DMS53 treated with DMSO at 0.1 percent for 48 hours (cell line): ENCODE measurements at regions not wholly inside any gene's neighbourhood (a gene's known extent, or its start where the extent isn't known, plus 50 kb on each side); places are given as distances from the start of the nearest gene placed in this dataset.
"Not testable (repeated sequence)": the region's sequence is repeated elsewhere in the genome, so short reads cannot be mapped to it uniquely, and the experiment has no call there.

Source experiments
- DNase-seq: peaks from one replicate; lab custom pipeline; 2025; ENCODE audit not compliant: unreplicated experiment; lab: John Stamatoyannopoulos, UW

DNA sequence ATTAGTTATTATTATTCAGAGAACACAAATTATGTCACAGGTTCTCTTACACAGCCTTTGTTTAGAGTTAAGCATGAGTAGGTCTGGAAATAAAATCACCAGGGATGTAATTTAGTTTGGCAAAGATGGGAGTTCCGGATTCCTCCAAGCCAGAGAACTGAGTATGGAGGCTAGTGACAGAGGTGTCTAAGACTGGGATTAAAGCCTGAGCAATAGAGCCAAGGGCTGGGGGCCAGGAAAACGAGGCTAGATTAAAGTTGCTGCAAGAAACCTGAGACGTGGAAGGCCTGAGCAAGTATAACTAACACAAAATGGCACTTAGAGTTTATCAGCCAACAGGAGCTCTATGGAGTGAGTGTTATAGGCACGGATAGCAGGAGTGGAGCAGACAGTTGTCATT is 381.6 kb downstream of the SRGAP2C start:
- no peak for DNase-seq

GRCh38 chr1:121569428-121569827 is 384.7 kb downstream of the SRGAP2C start:
- DNase-seq, result no peak

- not testable (repeated sequence) for DNase-seq
These were observed 389.2 kb downstream of the SRGAP2C start for GRCh38 chr1:121573881-121574504.

GRCh38 chr1:121574505-121574899 is 389.7 kb downstream of the SRGAP2C start:
- not testable (repeated sequence) for DNase-seq

DNA sequence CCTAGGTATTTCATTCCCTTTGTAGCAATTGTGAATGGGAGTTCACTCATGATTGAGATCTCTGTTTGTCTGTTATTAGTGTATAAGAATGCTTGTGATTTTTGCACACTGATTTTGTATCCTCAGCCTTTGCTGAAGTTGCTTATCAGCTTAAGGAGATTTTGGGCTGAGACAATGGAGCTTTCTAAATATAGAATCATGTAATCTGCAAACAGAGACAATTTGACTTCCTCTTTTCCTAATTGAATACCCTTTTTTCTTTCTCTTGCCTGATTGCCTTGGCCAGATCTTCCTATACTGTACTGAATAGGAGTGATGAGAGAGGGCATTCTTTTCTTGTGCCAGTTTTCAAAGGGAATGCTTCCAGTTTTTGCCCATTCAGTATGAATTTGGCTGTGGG is 398.1 kb downstream of the SRGAP2C start:
- not testable (repeated sequence) for DNase-seq

- DNase-seq, result peak; percentile 3
These were observed 401.8 kb downstream of the SRGAP2C start for GRCh38 chr1:121586369-121587229.

- no peak for DNase-seq
These were observed 402.4 kb downstream of the SRGAP2C start for GRCh38 chr1:121587230-121587569.

DNA sequence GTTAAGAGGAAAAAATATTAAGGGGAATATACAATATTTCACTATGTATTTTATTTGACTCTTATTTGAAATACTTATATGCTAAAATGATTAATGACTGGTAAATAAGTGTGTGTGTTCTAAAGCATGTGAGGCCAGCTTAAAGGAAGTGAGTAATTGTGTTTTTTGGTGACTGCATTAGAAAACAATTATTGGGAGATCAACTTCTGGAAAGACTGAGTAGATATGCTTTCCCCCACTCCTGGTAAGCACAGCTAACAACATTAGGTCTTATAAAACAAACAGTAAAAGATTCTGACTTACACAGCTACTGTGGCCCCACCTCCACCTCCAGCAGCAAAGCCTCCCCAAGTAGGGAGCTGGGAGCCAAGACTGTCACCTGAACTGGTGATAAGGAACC is 403.0 kb downstream of the SRGAP2C start:
- no peak for DNase-seq

DNA sequence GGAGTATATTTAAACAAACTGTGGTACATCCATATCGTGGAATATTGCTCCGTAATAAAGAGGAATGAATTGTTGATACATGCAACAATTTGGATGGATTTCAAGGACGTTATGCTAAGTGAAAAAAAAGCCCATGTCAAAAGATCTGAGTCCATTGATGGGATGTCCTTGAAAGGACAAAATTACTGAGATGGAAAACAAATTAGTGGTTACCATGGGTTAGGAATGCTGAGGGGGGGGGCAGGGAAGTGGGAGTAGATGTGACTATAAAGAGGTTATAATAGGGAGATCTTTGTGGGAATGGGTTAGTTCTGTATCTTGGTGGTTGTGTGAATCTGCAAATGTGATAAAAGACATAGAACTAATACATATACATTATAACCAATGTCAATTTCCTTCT is 409.3 kb downstream of the SRGAP2C start:
- no peak for DNase-seq

DNA sequence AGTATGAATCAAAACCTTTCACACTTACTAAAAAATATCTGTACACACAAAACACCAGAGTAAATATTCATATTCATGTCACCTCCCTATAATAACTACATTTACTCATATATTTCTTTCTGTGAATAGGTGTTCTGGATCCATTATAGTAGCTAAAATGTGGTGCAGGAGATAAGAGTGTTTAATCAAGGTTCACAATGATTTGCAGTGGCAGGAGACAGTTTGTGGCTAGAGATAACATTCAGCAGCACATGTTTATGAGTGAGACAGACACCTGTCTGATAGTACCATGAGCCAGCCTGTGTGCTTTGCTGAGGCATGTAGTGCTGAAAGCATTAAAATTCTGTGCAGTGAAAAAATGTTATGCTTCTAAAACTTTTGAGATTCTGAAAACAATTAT is 410.3 kb downstream of the SRGAP2C start:
- DNase-seq, result no peak

DNA sequence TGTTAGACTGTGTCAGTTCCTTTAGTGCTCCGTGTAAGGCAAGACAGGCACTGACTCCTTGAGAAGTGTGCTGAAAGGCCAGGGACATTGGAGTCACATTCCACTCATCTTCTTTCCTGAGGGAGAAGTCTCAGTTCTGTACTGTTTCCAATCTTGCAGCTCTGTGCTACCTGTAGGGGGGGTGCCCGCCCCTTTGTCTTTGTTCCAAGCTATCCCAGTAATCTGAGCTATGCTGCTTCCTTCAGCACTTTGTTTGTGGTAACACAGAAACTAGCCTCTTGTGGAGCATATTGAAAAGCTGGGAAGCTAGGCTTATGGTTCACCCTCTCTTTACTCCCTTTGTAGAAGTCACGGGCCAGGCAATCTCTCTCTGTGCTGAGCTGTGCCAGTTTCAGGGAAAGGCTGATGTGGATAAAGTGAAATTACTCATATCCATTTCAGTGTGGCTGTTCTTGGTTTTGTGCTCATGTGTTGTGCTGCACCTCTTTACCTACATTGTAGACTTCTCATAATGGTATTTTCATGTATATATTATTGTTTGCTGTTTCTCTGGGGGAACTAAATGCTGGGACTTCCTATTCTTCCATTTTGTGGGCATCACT is 420.2 kb downstream of the SRGAP2C start:
- DNase-seq, result not testable (repeated sequence)

DNA sequence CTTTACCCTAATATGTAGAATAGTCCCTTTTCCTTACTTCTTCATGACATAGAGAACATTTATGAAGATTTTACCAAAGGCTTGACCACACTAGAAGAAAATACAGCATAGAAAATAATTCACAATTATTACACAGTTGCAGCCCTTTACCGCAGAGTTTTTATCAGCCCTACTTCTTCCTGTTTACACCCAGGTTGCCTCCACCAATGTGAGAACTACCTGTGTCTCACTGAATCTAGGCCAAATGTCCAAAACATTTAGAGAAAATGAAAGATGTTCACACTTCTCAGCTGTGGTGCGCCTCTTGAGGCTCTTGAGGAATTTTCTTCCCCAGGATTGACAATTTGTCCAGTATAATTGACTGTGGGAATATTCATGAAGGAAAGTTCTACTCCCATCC is 422.7 kb downstream of the SRGAP2C start:
- DNase-seq, result not testable (repeated sequence)
